ENCODE measurements at regions not wholly inside any gene's neighbourhood (a gene's known extent, or its start where the extent isn't known, plus 50 kb on each side); places are given as distances from the start of the nearest gene placed in this dataset.

GRCh38 chrX:14274691-14275090 lies 245.0 kb upstream of the GEMIN8 start:
- Histone ChIP-seq H3K27ac (ENCODE audit: low read depth in 2 of 2, low read length in 1 of 2) (no peak overlapping the region), H3K4me2 (no peak overlapping the region), H3K27me3 (ENCODE audit: insufficient read depth) (no peaks in the 10 kb centered on the region), H3K4me1 (ENCODE audit: control insufficient read depth in 1 of 2, insufficient read depth in 2 of 2, low read depth in 1 of 2, low read length in 1 of 2) (no peaks in the 10 kb centered on the region), H3K9me2 (no peaks in the 10 kb centered on the region), H3K79me2 (ENCODE audit: insufficient read depth) (no peaks in the 10 kb centered on the region), H3K4me3 (ENCODE audit: low read depth in 2 of 2, low read length in 1 of 2) (no peak overlapping the region), H3F3A (replicated peaks; ENCODE audit: insufficient read depth) (no peaks in the 10 kb centered on the region), H3K9ac (no peak overlapping the region), H3K9me3 (no peaks in the 10 kb centered on the region), H4K20me1 (ENCODE audit: insufficient read depth) (no peaks in the 10 kb centered on the region), H2AFZ (ENCODE audit: low read depth) (no peak overlapping the region), H3K36me3 (replicated peaks in 1 of 2; ENCODE audit: control insufficient read depth in 1 of 2, insufficient read depth in 2 of 2, low read length in 1 of 2) (no peaks in the 10 kb centered on the region)
- POLR2A ChIA-PET: no interaction called here
- DNase-seq: no peak
- 0% methylated on average over 1 of the region's 1 CpG for WGBS (ENCODE audit: low lambda C conversion rate)
- CTCF ChIA-PET: no interaction called here
- TF ChIP-seq, protein P1, sequence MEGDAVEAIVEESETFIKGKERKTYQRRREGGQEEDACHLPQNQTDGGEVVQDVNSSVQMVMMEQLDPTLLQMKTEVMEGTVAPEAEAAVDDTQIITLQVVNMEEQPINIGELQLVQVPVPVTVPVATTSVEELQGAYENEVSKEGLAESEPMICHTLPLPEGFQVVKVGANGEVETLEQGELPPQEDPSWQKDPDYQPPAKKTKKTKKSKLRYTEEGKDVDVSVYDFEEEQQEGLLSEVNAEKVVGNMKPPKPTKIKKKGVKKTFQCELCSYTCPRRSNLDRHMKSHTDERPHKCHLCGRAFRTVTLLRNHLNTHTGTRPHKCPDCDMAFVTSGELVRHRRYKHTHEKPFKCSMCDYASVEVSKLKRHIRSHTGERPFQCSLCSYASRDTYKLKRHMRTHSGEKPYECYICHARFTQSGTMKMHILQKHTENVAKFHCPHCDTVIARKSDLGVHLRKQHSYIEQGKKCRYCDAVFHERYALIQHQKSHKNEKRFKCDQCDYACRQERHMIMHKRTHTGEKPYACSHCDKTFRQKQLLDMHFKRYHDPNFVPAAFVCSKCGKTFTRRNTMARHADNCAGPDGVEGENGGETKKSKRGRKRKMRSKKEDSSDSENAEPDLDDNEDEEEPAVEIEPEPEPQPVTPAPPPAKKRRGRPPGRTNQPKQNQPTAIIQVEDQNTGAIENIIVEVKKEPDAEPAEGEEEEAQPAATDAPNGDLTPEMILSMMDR (IDR thresholded peaks at IDR 0.05): no peak
- TF ChIP-seq EP300 (IDR thresholded peaks at IDR 0.05; ENCODE audit: borderline replicate concordance in 1 of 2, low read depth in 1 of 2, low read length in 1 of 2): no peak
- no peak for TF ChIP-seq ZBTB33 (IDR thresholded peaks at IDR 0.05; ENCODE audit: borderline replicate concordance, low read depth)
- TF ChIP-seq FOXM1 (IDR thresholded peaks at IDR 0.05; ENCODE audit: low read depth): no peak
- TF ChIP-seq, protein P2, sequence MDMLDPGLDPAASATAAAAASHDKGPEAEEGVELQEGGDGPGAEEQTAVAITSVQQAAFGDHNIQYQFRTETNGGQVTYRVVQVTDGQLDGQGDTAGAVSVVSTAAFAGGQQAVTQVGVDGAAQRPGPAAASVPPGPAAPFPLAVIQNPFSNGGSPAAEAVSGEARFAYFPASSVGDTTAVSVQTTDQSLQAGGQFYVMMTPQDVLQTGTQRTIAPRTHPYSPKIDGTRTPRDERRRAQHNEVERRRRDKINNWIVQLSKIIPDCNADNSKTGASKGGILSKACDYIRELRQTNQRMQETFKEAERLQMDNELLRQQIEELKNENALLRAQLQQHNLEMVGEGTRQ (IDR thresholded peaks at IDR 0.05; ENCODE audit: borderline replicate concordance, low read depth, low read length): no peak
- TF ChIP-seq IRF3 (IDR thresholded peaks at IDR 0.05; ENCODE audit: low read depth, low read length): no peak
- TF ChIP-seq PBX3 (IDR thresholded peaks at IDR 0.05): no peak

DNA sequence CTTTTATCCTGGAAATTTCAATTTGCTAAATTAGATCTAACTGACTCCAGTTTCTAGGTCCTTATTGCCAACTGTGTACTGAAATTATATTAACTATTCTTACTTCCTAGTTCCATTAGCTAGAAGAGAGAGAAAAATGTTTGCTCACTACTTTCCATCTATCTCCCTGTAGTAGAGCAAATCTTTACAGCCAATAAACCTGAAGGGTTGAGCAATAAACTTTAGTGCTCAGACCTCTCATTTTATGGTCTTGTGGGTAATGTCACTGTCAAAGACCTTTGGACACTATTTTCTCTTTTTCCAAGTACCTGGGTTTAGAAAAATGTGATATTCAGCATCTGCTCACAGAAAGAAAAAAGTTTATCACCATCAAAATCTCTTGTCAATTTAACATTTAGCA lies 237.5 kb upstream of the GEMIN8 start:
- Histone ChIP-seq H4K20me1 (ENCODE audit: insufficient read depth) (no peaks in the 10 kb centered on the region), H2AFZ (ENCODE audit: low read depth) (no peak overlapping the region), H3K4me1 (ENCODE audit: control insufficient read depth in 1 of 2, insufficient read depth in 2 of 2, low read depth in 1 of 2, low read length in 1 of 2) (no peaks in the 10 kb centered on the region), H3K27ac (ENCODE audit: low read depth in 2 of 2, low read length in 1 of 2) (no peak overlapping the region), H3K4me2 (no peak overlapping the region), H3K79me2 (ENCODE audit: insufficient read depth) (no peaks in the 10 kb centered on the region), H3K9me3 (no peaks in the 10 kb centered on the region), H3F3A (replicated peaks; ENCODE audit: insufficient read depth) (no peaks in the 10 kb centered on the region), H3K9ac (no peak overlapping the region), H3K36me3 (replicated peaks in 1 of 2; ENCODE audit: control insufficient read depth in 1 of 2, insufficient read depth in 2 of 2, low read length in 1 of 2) (no peaks in the 10 kb centered on the region), H3K9me2 (no peaks in the 10 kb centered on the region), H3K27me3 (ENCODE audit: insufficient read depth) (no peaks in the 10 kb centered on the region), H3K4me3 (ENCODE audit: low read depth in 2 of 2, low read length in 1 of 2) (no peak overlapping the region)
- POLR2A ChIA-PET: no interaction called here
- CTCF ChIA-PET: no interaction called here
- no peak for TF ChIP-seq FOXJ3 (CRISPR knock-in tag; IDR thresholded peaks at IDR 0.05)
- no peak for DNase-seq

Data from SK-N-SH (cell line).